Panc1 (cell line): ENCODE measurements at regions not wholly inside any gene's neighbourhood (a gene's known extent, or its start where the extent isn't known, plus 50 kb on each side); places are given as distances from the start of the nearest gene placed in this dataset.

Experiments used
- POLR2AphosphoS5 ChIP-seq: IDR thresholded peaks from 2 replicates; pipeline ENCODE4 v1.6.1; 2012; ENCODE audit warnings: mild to moderate bottlenecking, low read depth, low read length, moderate library complexity
- SIN3A ChIP-seq: IDR thresholded peaks from 2 replicates; pipeline ENCODE4 v1.6.1; 2012; ENCODE audit warnings: low read depth, mild to moderate bottlenecking, low read length, moderate library complexity, borderline replicate concordance; ENCODE audit not compliant: insufficient read depth
- TCF7L2 ChIP-seq: IDR thresholded peaks from 2 replicates; pipeline ENCODE4 v1.6.1; 2011; ENCODE audit warnings: mild to moderate bottlenecking, low read depth, low read length, inconsistent platforms
- TF ChIP-seq, protein P1 (sequence below): fragments of 450-650 bp; IDR thresholded peaks from 2 replicates; pipeline ENCODE4 v1.5.1; 2017; ENCODE audit warnings: mild to moderate bottlenecking
- TF ChIP-seq, protein P2 (sequence below), 2 experiments: IDR thresholded peaks; 2 replicates each; pipeline ENCODE4 v1.6.1; 2011 to 2012; ENCODE audit warnings: low read depth in 2 of 2, control low read depth in 1 of 2, low read length in 1 of 2, mild to moderate bottlenecking in 1 of 2, moderate library complexity in 1 of 2; ENCODE audit not compliant: insufficient read depth in 1 of 2

DNA sequence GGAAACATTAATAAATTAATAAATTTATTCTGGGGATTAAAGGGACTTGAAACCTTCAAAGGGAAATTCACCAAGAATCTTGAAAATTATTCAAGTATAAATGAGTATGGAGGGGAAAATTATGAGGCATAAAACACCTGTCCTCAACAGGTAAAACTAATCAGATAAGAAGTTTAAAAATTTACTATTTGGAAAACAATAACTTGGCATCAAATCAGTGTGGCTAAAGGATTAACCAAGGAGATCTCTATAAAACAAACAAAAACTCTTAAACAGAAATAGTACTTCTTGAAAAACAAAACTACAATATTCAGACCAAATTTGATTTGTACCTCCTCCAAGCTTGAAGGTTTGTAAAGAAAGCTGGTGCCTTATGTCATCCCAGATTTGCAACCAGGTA, 66.4 kb upstream of the ZNF804B start:
- TF ChIP-seq, protein P1, sequence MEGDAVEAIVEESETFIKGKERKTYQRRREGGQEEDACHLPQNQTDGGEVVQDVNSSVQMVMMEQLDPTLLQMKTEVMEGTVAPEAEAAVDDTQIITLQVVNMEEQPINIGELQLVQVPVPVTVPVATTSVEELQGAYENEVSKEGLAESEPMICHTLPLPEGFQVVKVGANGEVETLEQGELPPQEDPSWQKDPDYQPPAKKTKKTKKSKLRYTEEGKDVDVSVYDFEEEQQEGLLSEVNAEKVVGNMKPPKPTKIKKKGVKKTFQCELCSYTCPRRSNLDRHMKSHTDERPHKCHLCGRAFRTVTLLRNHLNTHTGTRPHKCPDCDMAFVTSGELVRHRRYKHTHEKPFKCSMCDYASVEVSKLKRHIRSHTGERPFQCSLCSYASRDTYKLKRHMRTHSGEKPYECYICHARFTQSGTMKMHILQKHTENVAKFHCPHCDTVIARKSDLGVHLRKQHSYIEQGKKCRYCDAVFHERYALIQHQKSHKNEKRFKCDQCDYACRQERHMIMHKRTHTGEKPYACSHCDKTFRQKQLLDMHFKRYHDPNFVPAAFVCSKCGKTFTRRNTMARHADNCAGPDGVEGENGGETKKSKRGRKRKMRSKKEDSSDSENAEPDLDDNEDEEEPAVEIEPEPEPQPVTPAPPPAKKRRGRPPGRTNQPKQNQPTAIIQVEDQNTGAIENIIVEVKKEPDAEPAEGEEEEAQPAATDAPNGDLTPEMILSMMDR: no peak
- TF ChIP-seq TCF7L2: no peak
- no peak for TF ChIP-seq SIN3A
- no peak for TF ChIP-seq POLR2AphosphoS5
- TF ChIP-seq, protein P2, sequence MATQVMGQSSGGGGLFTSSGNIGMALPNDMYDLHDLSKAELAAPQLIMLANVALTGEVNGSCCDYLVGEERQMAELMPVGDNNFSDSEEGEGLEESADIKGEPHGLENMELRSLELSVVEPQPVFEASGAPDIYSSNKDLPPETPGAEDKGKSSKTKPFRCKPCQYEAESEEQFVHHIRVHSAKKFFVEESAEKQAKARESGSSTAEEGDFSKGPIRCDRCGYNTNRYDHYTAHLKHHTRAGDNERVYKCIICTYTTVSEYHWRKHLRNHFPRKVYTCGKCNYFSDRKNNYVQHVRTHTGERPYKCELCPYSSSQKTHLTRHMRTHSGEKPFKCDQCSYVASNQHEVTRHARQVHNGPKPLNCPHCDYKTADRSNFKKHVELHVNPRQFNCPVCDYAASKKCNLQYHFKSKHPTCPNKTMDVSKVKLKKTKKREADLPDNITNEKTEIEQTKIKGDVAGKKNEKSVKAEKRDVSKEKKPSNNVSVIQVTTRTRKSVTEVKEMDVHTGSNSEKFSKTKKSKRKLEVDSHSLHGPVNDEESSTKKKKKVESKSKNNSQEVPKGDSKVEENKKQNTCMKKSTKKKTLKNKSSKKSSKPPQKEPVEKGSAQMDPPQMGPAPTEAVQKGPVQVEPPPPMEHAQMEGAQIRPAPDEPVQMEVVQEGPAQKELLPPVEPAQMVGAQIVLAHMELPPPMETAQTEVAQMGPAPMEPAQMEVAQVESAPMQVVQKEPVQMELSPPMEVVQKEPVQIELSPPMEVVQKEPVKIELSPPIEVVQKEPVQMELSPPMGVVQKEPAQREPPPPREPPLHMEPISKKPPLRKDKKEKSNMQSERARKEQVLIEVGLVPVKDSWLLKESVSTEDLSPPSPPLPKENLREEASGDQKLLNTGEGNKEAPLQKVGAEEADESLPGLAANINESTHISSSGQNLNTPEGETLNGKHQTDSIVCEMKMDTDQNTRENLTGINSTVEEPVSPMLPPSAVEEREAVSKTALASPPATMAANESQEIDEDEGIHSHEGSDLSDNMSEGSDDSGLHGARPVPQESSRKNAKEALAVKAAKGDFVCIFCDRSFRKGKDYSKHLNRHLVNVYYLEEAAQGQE (IDR thresholded peaks at IDR 0.05; ENCODE audit: insufficient read depth in 1 of 2, low read depth in 2 of 2, low read length in 1 of 2): no peak
